ENCODE measurements at regions not wholly inside any gene's neighbourhood (a gene's known extent, or its start where the extent isn't known, plus 50 kb on each side); places are given as distances from the start of the nearest gene placed in this dataset.

DNA sequence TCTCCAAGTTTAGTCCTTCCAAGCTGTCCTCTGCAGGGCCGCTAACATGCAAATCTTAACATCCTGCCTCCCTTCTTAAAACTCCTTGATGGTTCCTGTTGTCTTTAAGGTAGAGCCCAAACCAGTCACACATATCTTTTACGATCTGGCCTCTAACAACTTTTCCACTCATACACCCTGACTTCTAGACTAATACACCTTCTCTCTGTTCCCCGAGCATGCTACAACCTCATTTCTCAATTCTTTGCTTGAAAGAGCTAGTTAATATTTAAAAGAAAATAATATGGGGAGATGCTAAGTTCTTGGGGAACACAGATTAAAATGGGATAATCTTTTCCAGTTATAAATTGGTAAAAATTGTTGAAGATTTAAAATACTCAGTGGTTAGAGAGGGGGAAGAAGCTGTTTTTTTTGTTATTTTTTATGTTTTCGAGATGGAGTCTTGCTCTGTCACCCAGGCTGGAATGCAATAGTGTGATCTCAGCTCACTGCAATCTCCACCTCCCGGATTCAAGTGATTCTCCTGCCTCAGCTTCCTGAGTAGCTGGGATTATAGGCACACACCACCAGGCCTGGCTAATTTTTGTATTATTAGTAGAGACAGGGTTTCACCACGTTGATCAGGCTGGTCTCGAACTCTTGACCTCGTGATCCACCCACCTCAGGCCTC lies 250.7 kb downstream of the MAFB start:
- Histone ChIP-seq H3K27me3 (replicated peaks in 2 of 5; ENCODE audit: control insufficient read depth in 4 of 5, insufficient read depth in 5 of 5, low read length in 4 of 5) (peaks cover 0 to 11% (median 4%) of the 10 kb centered on the region in 5 experiments), H3K4me1 (ENCODE audit: control extremely low read depth in 1 of 4, control insufficient read depth in 4 of 4, insufficient read depth in 4 of 4, low read length in 3 of 4) (no peaks in the 10 kb centered on the region), H3K27ac (ENCODE audit: insufficient read depth in 1 of 2, low read depth in 1 of 2, low read length in 2 of 2, poor library complexity in 1 of 2, severe bottlenecking in 2 of 2) (no peak overlapping the region), H3K36me3 (ENCODE audit: control insufficient read depth in 4 of 4, insufficient read depth in 4 of 4, low read length in 3 of 4) (no peaks in the 10 kb centered on the region), H3K9me3 (ENCODE audit: control extremely low read depth in 1 of 5, control insufficient read depth in 4 of 5, insufficient read depth in 2 of 5, low read depth in 1 of 5, low read length in 4 of 5) (no peaks in the 10 kb centered on the region), H3K4me3 (ENCODE audit: control insufficient read depth in 1 of 7, extremely low read depth in 1 of 7, insufficient read depth in 4 of 7, low read depth in 2 of 7, low read length in 6 of 7) (no peak overlapping the region)
- WGBS (ENCODE audit: insufficient coverage) = 94% methylated on average over 6 of the region's 8 CpGs
- no peak for DNase-seq
- ChIA-PET CTCF (no interaction called here), POLR2A (no interaction called here)

DNA sequence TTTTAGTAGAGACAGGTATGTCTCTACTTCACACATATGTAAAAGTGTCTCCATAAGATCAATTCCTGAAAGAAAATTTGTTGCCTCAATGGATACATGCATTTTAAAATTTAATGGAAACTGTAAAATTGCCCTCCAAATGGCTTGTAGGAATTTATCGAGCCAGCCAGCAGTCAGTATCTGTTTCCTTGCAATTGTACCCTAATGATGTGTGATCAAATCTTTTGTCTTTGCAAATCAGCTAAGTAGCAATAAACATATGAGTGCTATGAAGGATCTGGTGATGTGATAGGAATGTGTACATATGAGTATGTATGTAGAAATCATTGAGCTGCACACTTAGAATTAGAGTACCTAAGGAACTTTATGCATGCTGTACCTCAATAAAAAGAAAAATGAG lies 253.0 kb downstream of the MAFB start:
- CTCF ChIA-PET = no interaction called here
- DNase-seq = no peak
- Histone ChIP-seq H3K27ac (ENCODE audit: insufficient read depth in 1 of 2, low read depth in 1 of 2, low read length in 2 of 2, poor library complexity in 1 of 2, severe bottlenecking in 2 of 2) (no peak overlapping the region), H3K27me3 (replicated peaks in 2 of 5; ENCODE audit: control insufficient read depth in 4 of 5, insufficient read depth in 5 of 5, low read length in 4 of 5) (peaks cover 0 to 4% (median 2%) of the 10 kb centered on the region in 5 experiments), H3K4me3 (ENCODE audit: control insufficient read depth in 1 of 7, extremely low read depth in 1 of 7, insufficient read depth in 4 of 7, low read depth in 2 of 7, low read length in 6 of 7) (no peak overlapping the region), H3K36me3 (ENCODE audit: control insufficient read depth in 4 of 4, insufficient read depth in 4 of 4, low read length in 3 of 4) (no peaks in the 10 kb centered on the region), H3K9me3 (ENCODE audit: control extremely low read depth in 1 of 5, control insufficient read depth in 4 of 5, insufficient read depth in 2 of 5, low read depth in 1 of 5, low read length in 4 of 5) (no peaks in the 10 kb centered on the region), H3K4me1 (ENCODE audit: control extremely low read depth in 1 of 4, control insufficient read depth in 4 of 4, insufficient read depth in 4 of 4, low read length in 3 of 4) (no peaks in the 10 kb centered on the region)
- POLR2A ChIA-PET = no interaction called here
- WGBS (ENCODE audit: insufficient coverage) = 91% methylated on average over 1 of the region's 1 CpG

DNA sequence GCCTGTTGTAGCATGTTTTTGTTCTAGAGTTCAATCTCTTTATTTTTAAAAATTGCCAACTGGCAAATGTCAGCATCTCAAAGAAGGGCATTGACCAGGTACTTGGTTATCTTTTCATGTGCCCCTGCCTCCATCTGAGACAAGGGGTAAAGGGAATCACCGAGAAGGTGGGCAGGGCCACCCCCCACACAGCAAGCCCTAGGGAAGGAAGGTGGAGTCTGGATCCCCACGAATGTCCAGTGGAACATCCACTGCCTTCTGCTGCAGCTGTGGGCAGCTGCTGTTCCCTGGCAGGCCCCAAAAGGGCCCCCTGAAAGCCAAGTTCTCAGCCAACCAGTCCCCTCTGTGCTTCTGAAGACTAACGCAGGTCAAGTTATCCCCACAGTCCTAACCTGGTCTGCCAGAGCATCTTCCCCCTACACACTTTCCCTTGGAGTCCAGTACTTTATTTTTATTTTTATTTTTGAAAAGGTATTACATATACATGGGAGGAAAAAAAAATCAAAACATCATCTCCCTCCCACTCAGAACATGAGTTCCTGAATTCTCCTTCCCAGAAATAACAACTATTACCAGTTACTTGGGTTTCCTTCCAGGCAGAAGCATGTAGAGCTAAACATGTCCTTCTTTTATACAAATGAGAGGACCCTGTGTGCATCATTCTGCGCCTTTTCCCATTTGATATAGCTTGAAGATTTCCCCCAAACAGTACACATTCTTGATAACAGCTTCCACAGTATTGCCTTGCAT lies 253.7 kb downstream of the MAFB start:
- Histone ChIP-seq H3K27me3 (replicated peaks in 2 of 5; ENCODE audit: control insufficient read depth in 4 of 5, insufficient read depth in 5 of 5, low read length in 4 of 5) (peaks cover 0 to 4% (median 2%) of the 10 kb centered on the region in 5 experiments), H3K27ac (ENCODE audit: insufficient read depth in 1 of 2, low read depth in 1 of 2, low read length in 2 of 2, poor library complexity in 1 of 2, severe bottlenecking in 2 of 2) (no peak overlapping the region), H3K9me3 (ENCODE audit: control extremely low read depth in 1 of 5, control insufficient read depth in 4 of 5, insufficient read depth in 2 of 5, low read depth in 1 of 5, low read length in 4 of 5) (no peaks in the 10 kb centered on the region), H3K36me3 (ENCODE audit: control insufficient read depth in 4 of 4, insufficient read depth in 4 of 4, low read length in 3 of 4) (no peaks in the 10 kb centered on the region), H3K4me3 (ENCODE audit: control insufficient read depth in 1 of 7, extremely low read depth in 1 of 7, insufficient read depth in 4 of 7, low read depth in 2 of 7, low read length in 6 of 7) (no peak overlapping the region), H3K4me1 (ENCODE audit: control extremely low read depth in 1 of 4, control insufficient read depth in 4 of 4, insufficient read depth in 4 of 4, low read length in 3 of 4) (no peaks in the 10 kb centered on the region)
- ChIA-PET POLR2A (no interaction called here), CTCF (no interaction called here)
- DNase-seq = no peak
- WGBS (ENCODE audit: insufficient coverage) = 79% methylated on average over 2 of the region's 4 CpGs

DNA sequence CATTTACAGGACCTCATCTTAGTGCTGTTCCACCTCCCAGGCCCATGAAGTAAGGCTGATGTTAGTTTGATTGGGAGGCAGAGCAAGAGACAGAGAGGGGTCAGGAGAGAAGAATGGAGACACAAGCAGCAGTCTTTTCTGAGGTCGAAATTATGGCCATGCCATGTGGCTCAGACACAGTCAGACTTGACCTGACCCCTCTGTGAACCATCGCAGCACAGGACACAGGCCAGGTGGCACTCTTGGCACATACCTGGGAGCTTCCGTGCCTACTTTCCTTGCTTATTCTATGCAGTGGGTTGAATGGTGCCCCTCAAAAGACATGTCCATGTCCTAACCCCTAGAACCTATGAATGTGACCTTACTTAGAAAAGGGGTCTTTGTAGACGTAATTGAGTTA lies 254.9 kb downstream of the MAFB start:
- H3K9me3 ChIP-seq (ENCODE audit: control extremely low read depth in 1 of 5, control insufficient read depth in 4 of 5, insufficient read depth in 2 of 5, low read depth in 1 of 5, low read length in 4 of 5) = no peaks in the 10 kb centered on the region
- H3K4me1 ChIP-seq (ENCODE audit: control extremely low read depth in 1 of 4, control insufficient read depth in 4 of 4, insufficient read depth in 4 of 4, low read length in 3 of 4) = no peaks in the 10 kb centered on the region
- WGBS (ENCODE audit: insufficient coverage) = 96% methylated on average over 3 of the region's 4 CpGs
- POLR2A ChIA-PET = no interaction called here
- no peak overlapping the region for H3K4me3 ChIP-seq (ENCODE audit: control insufficient read depth in 1 of 7, extremely low read depth in 1 of 7, insufficient read depth in 4 of 7, low read depth in 2 of 7, low read length in 6 of 7)
- H3K27me3 ChIP-seq (replicated peaks in 2 of 5; ENCODE audit: control insufficient read depth in 4 of 5, insufficient read depth in 5 of 5, low read length in 4 of 5) = peaks cover 0 to 5% (median 2%) of the 10 kb centered on the region in 5 experiments
- no peak for DNase-seq
- no peaks in the 10 kb centered on the region for H3K36me3 ChIP-seq (ENCODE audit: control insufficient read depth in 4 of 4, insufficient read depth in 4 of 4, low read length in 3 of 4)
- H3K27ac ChIP-seq (ENCODE audit: insufficient read depth in 1 of 2, low read depth in 1 of 2, low read length in 2 of 2, poor library complexity in 1 of 2, severe bottlenecking in 2 of 2) = no peak overlapping the region
- CTCF ChIA-PET = no interaction called here

DNA sequence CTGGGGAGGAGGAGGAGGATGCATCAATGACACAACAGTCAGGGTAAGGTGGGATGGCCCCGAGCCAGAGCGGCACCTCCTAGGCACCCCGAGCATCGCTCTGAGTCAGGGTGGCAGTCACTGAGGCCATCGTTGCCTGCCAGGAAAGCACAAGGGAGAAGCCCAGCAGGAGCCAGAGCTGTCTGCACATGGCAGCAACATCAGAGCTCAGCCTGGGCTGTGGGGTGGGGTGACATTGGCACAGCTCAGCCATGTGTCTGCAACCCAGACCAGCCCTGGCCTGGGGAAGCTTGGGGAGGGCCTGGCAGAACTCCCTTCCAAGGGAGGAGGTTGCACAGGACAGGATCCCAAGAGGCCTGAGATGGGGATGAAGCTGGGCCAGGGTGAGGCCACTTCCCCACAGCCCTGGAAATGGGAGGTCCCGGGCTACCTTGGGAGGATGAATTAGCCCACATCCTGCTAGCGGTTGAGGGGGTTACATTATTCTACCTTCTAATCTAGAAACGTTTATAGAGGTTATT lies 255.6 kb downstream of the MAFB start:
- Histone ChIP-seq H3K4me1 (ENCODE audit: control extremely low read depth in 1 of 4, control insufficient read depth in 4 of 4, insufficient read depth in 4 of 4, low read length in 3 of 4) (no peaks in the 10 kb centered on the region), H3K36me3 (ENCODE audit: control insufficient read depth in 4 of 4, insufficient read depth in 4 of 4, low read length in 3 of 4) (no peaks in the 10 kb centered on the region), H3K4me3 (ENCODE audit: control insufficient read depth in 1 of 7, extremely low read depth in 1 of 7, insufficient read depth in 4 of 7, low read depth in 2 of 7, low read length in 6 of 7) (no peak overlapping the region), H3K27me3 (replicated peaks in 2 of 5; ENCODE audit: control insufficient read depth in 4 of 5, insufficient read depth in 5 of 5, low read length in 4 of 5) (peaks cover 0 to 7% (median 2%) of the 10 kb centered on the region in 5 experiments), H3K9me3 (ENCODE audit: control extremely low read depth in 1 of 5, control insufficient read depth in 4 of 5, insufficient read depth in 2 of 5, low read depth in 1 of 5, low read length in 4 of 5) (peaks cover 0 to 3% (median 0%) of the 10 kb centered on the region in 5 experiments), H3K27ac (ENCODE audit: insufficient read depth in 1 of 2, low read depth in 1 of 2, low read length in 2 of 2, poor library complexity in 1 of 2, severe bottlenecking in 2 of 2) (no peak overlapping the region)
- ChIA-PET POLR2A (no interaction called here), CTCF (no interaction called here)
- WGBS (ENCODE audit: insufficient coverage) = 83% methylated on average over 5 of the region's 8 CpGs
- no peak for DNase-seq

DNA sequence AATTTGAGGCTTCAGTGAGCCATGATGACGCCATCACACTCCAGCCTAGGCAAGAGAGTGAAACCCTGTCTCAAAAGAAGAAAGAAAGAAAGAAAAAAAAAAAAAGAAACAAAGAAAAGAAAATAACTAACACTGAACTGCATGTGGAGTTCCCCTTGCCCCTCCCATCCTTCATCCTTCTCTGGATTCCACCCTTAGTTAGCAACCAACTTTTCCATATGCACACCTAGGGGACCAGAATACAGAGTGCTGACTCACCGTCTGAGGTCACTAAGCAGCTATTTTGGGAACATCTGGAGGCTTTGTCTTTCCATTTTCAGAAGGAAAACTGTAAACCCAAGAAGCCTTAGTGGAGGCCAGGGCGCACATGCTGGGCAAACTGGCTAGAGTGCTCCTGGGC lies 257.4 kb downstream of the MAFB start:
- Histone ChIP-seq H3K4me3 (ENCODE audit: control insufficient read depth in 1 of 7, extremely low read depth in 1 of 7, insufficient read depth in 4 of 7, low read depth in 2 of 7, low read length in 6 of 7) (no peak overlapping the region), H3K9me3 (ENCODE audit: control extremely low read depth in 1 of 5, control insufficient read depth in 4 of 5, insufficient read depth in 2 of 5, low read depth in 1 of 5, low read length in 4 of 5) (peaks cover 0 to 3% (median 0%) of the 10 kb centered on the region in 5 experiments), H3K27ac (ENCODE audit: insufficient read depth in 1 of 2, low read depth in 1 of 2, low read length in 2 of 2, poor library complexity in 1 of 2, severe bottlenecking in 2 of 2) (no peak overlapping the region), H3K36me3 (ENCODE audit: control insufficient read depth in 4 of 4, insufficient read depth in 4 of 4, low read length in 3 of 4) (no peaks in the 10 kb centered on the region), H3K27me3 (replicated peaks in 2 of 5; ENCODE audit: control insufficient read depth in 4 of 5, insufficient read depth in 5 of 5, low read length in 4 of 5) (peaks cover 0 to 7% (median 0%) of the 10 kb centered on the region in 5 experiments), H3K4me1 (ENCODE audit: control extremely low read depth in 1 of 4, control insufficient read depth in 4 of 4, insufficient read depth in 4 of 4, low read length in 3 of 4) (no peaks in the 10 kb centered on the region)
- POLR2A ChIA-PET = no interaction called here
- CTCF ChIA-PET = no interaction called here
- no peak for DNase-seq
- WGBS (ENCODE audit: insufficient coverage) = 79% methylated on average over 2 of the region's 3 CpGs

DNA sequence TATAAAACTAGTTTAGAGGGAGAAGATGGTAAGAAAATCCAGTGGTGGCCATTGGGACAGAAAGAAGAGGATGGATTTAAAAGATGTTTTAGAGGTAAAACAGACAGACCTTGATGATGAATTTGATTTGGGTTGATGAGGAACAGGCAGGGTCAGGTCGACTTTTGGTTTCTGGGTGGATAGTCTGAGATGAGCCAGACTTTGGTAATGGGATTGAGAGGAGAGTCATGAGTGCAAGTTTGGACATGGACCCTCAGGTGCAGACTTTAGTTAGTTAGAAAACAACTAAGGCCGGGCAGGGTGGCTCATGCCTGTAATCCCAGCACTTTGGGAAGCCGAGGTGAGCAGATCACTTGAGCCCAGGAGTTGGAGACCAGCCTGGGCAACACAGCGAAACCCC lies 257.9 kb downstream of the MAFB start:
- Histone ChIP-seq H3K27me3 (replicated peaks in 2 of 5; ENCODE audit: control insufficient read depth in 4 of 5, insufficient read depth in 5 of 5, low read length in 4 of 5) (peaks cover 0 to 7% (median 0%) of the 10 kb centered on the region in 5 experiments), H3K4me3 (ENCODE audit: control insufficient read depth in 1 of 7, extremely low read depth in 1 of 7, insufficient read depth in 4 of 7, low read depth in 2 of 7, low read length in 6 of 7) (no peak overlapping the region), H3K4me1 (ENCODE audit: control extremely low read depth in 1 of 4, control insufficient read depth in 4 of 4, insufficient read depth in 4 of 4, low read length in 3 of 4) (no peaks in the 10 kb centered on the region), H3K9me3 (ENCODE audit: control extremely low read depth in 1 of 5, control insufficient read depth in 4 of 5, insufficient read depth in 2 of 5, low read depth in 1 of 5, low read length in 4 of 5) (peaks cover 0 to 3% (median 0%) of the 10 kb centered on the region in 5 experiments), H3K27ac (ENCODE audit: insufficient read depth in 1 of 2, low read depth in 1 of 2, low read length in 2 of 2, poor library complexity in 1 of 2, severe bottlenecking in 2 of 2) (no peak overlapping the region), H3K36me3 (ENCODE audit: control insufficient read depth in 4 of 4, insufficient read depth in 4 of 4, low read length in 3 of 4) (no peaks in the 10 kb centered on the region)
- WGBS (ENCODE audit: insufficient coverage) = 88% methylated on average over 3 of the region's 4 CpGs
- CTCF ChIA-PET = no interaction called here
- POLR2A ChIA-PET = no interaction called here
- DNase-seq = no peak

All from common myeloid progenitor, CD34-positive (primary cell).